Stimulated activated CD4-positive, alpha-beta T cell treated with anti-CD3 and anti-CD28 coated beads, TNF-alpha, amount 100 ng/mL, for 1 hour (primary cell): ENCODE measurements at regions not wholly inside any gene's neighbourhood (a gene's known extent, or its start where the extent isn't known, plus 50 kb on each side); places are given as distances from the start of the nearest gene placed in this dataset.

ENCODE experiments used
- DNase-seq, 3 donors: peaks; one replicate each; pipeline ENCODE4 v3.0.0-alpha.2; 2020; ENCODE audit warnings: low read depth in 3 of 3, low spot score in 1 of 3

DNA sequence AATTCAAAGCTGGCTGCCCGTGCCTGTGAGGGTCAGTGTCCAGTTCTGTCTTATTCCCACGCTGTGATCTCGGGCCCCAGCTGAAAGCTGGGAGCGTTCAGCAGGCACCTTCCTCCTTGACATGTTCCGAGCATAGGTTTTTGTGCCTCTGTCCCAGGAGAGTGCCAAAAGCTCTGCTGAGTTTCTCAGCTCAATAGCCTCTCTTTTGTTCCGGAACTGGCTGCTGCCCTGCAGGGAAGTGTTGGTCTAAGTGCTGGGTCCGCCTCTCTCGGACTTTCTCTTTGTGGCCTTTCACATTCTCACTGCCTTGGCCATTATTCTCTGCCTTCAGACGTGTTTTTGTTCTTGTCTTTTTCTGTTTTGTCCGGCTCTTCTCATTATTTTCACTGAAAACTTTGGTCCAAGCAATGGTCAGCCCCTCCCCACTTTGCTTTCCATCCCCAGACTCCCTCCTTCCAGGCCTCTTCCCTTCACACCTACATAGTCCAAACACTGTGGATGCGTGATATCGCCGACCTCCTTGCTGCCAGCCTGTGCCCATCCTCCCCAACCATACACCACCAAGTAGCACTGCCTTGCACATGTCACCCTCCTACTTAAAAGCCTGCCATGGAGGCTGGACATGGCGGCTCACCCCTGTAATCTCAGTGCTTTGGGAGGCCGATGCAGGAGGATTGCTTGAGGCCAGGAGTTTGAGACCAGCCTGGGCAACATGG, 233.8 kb downstream of the RHOU start:
- no peak for DNase-seq

GRCh38 chr1:228969953-228970800, 234.9 kb downstream of the RHOU start:
- no peak for DNase-seq

GRCh38 chr1:228972576-228972975, 237.3 kb downstream of the RHOU start:
- DNase-seq: no peak

- DNase-seq: no peak
Observed at GRCh38 chr1:228974273-228974672, 239.0 kb downstream of the RHOU start.

DNA sequence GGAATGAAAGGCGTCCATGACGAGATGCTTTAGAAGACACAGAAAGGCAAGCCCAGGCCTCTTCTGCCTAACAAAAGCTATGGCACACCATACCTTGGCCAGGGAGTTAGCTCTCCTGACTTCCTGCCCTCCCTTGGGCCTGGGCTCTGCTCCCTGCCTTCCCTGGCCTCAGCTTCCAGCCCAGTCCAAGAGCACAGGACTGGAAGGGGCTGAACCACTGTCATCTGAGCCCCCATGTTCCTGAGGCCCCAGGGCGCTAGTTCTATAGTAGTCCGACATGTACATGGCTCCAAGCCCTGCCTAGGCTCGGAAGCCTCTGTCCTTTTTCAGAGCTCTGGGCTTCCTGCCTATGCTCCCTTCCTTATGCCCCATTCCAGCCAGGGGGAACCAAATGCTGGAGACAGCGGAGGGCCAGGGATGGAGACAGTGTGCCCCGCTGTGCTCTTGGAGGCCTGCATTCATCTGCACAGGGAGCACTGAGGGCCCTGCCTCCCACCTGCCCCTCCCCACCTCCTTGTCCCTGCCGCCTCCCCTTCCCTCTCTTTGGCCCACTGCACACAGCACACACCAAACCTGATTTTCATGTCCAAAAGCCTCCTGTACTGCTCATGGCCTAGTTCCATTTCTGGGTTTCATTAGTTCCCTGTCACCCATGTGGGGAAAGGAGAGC, 240.1 kb downstream of the RHOU start:
- no peak for DNase-seq

GRCh38 chr1:228976316-228976715, 241.0 kb downstream of the RHOU start:
- DNase-seq: no peak

GRCh38 chr1:228977307-228977706, 242.0 kb downstream of the RHOU start:
- no peak for DNase-seq

GRCh38 chr1:228977741-228978140, 242.5 kb downstream of the RHOU start:
- no peak for DNase-seq

GRCh38 chr1:228978484-228979324, 243.4 kb downstream of the RHOU start:
- no peak for DNase-seq

DNA sequence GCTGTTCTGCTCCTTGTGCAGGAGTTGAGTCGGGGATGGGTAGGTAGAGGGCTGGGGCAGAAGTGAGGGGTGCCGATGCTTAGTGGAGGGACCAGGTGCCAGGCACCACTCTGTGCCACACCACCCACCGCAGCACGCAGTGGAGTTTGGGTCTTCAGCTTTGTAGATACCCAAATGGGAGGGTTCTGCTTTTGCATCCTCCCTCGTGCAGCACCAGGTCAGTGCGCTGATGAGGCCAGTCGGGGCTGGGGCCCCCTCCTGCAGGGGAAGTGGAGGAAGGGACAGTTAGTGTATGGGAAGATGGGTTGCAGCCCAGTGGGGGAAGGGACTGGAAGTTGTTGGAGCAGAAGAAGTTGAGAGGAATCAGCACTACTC, 244.0 kb downstream of the RHOU start:
- DNase-seq: no peak

GRCh38 chr1:228979774-228980173, 244.5 kb downstream of the RHOU start:
- no peak for DNase-seq

DNA sequence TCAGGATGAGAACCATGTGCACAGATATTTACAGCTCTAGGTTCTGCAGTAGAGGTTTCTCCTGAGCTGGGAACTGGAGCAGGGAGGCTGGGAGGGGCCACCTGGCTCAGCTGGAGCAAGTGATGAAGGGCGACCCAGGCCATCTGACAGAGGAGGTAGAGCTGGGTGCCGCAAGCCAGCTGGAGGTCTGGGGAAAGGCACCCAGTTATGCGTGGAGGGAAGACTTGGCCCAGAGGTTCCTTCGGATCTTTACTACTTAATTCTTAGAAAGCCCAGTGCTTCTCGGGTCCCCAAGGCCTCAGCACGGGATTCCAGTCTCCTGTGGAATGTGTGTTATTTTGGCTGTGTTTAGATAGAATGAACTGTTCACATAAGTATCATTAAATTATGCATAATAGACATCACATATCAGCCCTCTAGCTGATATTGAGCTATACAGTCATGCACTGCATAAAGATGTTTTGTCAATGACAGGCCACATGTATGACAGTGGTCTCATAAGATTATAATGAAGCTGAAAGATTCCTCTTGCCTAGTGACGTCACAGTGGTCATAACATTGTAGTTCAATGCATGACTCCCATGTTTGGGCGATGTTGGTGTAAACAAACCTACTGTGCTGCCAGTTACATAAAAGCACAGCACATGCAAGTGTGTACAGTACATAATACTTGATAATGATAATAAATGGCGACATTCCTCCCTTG, 245.1 kb downstream of the RHOU start:
- DNase-seq: no peak

DNA sequence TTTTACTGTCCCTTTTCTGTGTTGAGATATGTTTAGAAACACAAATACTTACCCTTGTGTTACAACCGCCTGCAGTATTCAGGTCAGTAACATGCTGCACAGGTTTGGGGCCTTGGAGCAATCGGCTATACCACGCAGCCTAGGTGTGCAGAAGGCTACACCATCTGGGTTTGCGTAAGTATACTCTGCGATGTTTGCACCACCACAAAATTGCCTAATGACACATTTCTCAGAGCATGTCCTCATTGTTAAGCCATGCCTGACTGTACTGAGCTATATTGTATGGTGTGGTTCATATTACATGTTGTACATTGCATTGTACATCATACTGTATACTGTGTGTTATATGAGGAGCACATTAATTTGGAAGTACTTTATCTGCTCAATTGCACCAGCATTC, 247.4 kb downstream of the RHOU start:
- DNase-seq: no peak

- DNase-seq: no peak
Observed at GRCh38 chr1:228983231-228983660, 248.0 kb downstream of the RHOU start.

DNA sequence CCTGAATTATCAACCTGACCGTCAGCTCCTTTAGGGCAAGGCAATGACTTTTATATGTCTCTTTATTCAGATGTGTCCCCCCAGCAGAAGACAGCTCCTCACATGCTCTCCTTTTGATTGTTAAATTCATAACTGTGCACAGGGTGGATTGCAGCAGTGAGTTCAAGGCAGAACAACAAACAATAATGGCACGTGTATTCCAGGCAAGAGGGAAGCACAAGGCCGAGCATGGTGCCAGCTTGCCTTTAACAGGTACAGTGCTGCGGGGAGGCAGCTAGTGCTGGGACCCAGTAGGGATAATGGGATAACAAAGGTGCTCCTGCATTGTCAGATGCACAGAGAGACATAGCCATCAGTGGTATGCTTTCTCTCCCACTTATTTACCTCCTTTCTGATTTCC, 248.4 kb downstream of the RHOU start:
- no peak for DNase-seq

- DNase-seq: no peak
Observed at GRCh38 chr1:228984107-228984506, 248.8 kb downstream of the RHOU start.

- DNase-seq: no peak
Observed at GRCh38 chr1:228984646-228985631, 249.7 kb downstream of the RHOU start.

- DNase-seq: no peak
Observed at GRCh38 chr1:228985661-228986060, 250.4 kb downstream of the RHOU start.
